Mammary epithelial cell (primary cell): ENCODE measurements at regions not wholly inside any gene's neighbourhood (a gene's known extent, or its start where the extent isn't known, plus 50 kb on each side); places are given as distances from the start of the nearest gene placed in this dataset.

Experiments used
- EZH2 ChIP-seq: IDR thresholded peaks from 2 replicates; pipeline ENCODE4 v1.6.1; 2012; ENCODE audit warnings: low read length, inconsistent platforms, borderline replicate concordance
- TF ChIP-seq, protein P1 (sequence below), 2 donors: IDR thresholded peaks in 1 of 2; conservative IDR thresholded peaks in 1 of 2; 2 replicates each; pipeline ENCODE4 v1.5.1; 2011 to 2012; ENCODE audit warnings: inconsistent platforms in 2 of 2, low read length in 2 of 2, mild to moderate bottlenecking in 2 of 2, control low read depth in 1 of 2, low read depth in 1 of 2; ENCODE audit not compliant: insufficient read depth in 1 of 2; ENCODE audit errors: extremely low read depth in 1 of 2

DNA sequence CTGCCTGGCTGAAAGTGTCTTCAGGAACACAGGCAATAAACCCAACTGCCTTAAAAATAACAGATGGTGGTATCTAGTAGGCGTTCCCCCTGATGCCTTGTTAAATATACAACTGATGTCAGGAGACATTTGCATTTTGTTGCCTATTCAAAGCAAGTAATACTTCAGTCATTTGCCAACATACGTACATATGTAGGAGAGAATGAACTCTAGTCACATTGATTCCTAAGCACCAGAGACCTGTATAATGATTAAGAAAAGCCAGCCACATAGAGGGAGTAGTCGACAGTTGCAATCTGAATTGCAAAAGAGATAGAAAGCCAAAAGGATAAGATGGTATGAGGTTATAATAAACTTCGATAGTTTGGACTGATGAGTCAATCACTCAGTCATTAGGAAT is 191.0 kb upstream of the EMCN start:
- TF ChIP-seq, protein P1, sequence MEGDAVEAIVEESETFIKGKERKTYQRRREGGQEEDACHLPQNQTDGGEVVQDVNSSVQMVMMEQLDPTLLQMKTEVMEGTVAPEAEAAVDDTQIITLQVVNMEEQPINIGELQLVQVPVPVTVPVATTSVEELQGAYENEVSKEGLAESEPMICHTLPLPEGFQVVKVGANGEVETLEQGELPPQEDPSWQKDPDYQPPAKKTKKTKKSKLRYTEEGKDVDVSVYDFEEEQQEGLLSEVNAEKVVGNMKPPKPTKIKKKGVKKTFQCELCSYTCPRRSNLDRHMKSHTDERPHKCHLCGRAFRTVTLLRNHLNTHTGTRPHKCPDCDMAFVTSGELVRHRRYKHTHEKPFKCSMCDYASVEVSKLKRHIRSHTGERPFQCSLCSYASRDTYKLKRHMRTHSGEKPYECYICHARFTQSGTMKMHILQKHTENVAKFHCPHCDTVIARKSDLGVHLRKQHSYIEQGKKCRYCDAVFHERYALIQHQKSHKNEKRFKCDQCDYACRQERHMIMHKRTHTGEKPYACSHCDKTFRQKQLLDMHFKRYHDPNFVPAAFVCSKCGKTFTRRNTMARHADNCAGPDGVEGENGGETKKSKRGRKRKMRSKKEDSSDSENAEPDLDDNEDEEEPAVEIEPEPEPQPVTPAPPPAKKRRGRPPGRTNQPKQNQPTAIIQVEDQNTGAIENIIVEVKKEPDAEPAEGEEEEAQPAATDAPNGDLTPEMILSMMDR (conservative IDR thresholded peaks at IDR 0.05 in 1 of 2, IDR thresholded peaks at IDR 0.05 in 1 of 2; ENCODE audit: extremely low read depth in 1 of 2, insufficient read depth in 1 of 2, low read depth in 1 of 2, low read length in 2 of 2), result no peak
- no peak for TF ChIP-seq EZH2
